ENCODE measurements at regions not wholly inside any gene's neighbourhood (a gene's known extent, or its start where the extent isn't known, plus 50 kb on each side); places are given as distances from the start of the nearest gene placed in this dataset.
A peak's percentile ranks its signal among the peaks of the same experiment; 100 is the strongest.

DNA sequence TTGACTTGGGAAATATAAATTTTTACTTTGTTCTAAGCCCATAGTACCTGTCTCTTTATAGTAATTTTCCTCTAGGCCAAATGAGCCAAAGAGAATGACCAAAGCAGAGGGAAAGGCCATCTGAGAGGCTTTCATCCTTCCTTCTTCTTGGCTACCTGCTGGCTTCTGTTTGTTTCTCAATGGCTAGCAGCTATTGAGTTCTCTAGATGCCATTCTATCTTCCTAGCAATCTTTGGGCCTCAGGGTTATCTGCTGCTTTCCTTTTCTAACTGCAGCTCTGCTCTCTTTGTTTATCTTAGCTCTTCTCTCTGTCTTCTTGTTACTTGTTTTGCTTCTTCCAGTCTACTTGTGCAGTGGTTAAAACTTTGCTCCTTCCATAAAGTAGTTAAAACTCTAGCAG lies 601.1 kb upstream of the NRXN1 start:
- Histone ChIP-seq H3K9me3 (replicated peaks; ENCODE audit: control insufficient read depth, low read depth, low read length) (no peaks in the 10 kb centered on the region), H3K4me3 (ENCODE audit: low read length) (no peak overlapping the region), H3K27me3 (ENCODE audit: control insufficient read depth, insufficient read depth, low read length) (no peaks in the 10 kb centered on the region), H3K36me3 (ENCODE audit: control insufficient read depth, insufficient read depth, low read length) (no peaks in the 10 kb centered on the region), H3K27ac (ENCODE audit: low read length) (no peak overlapping the region), H3K4me1 (ENCODE audit: control insufficient read depth, insufficient read depth, low read length) (no peaks in the 10 kb centered on the region)
- no peak for DNase-seq

DNA sequence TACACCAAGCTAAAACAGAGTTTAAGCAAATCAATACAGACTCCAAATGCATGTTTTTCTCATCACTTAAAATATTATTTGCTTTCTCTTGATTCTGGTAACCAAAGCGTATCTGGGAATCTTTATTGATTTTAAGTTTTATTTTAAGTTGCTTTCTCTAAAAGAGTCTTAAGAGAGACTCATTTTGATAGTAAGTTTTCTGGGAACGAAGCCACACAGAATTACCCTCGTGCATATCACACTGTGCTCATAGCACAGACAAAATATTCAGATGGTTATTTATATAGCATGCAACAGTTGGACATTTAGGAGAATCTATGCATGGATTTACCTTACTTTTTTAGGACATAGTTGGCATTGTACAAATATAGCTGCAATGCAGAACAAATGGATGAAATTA lies 597.5 kb upstream of the NRXN1 start:
- H3K4me3 ChIP-seq (ENCODE audit: low read length), result no peak overlapping the region
- no CpG with 5 or more reads among the region's 3 CpGs for WGBS (ENCODE audit: insufficient coverage)
- no peaks in the 10 kb centered on the region for H3K9me3 ChIP-seq (replicated peaks; ENCODE audit: control insufficient read depth, low read depth, low read length)
- peak; percentile 89 for DNase-seq
- peak overlapping the region; percentile 29 for H3K27ac ChIP-seq (ENCODE audit: low read length)
- H3K4me1 ChIP-seq (ENCODE audit: control insufficient read depth, insufficient read depth, low read length), result no peaks in the 10 kb centered on the region
- no peaks in the 10 kb centered on the region for H3K36me3 ChIP-seq (ENCODE audit: control insufficient read depth, insufficient read depth, low read length)
- H3K27me3 ChIP-seq (ENCODE audit: control insufficient read depth, insufficient read depth, low read length), result no peaks in the 10 kb centered on the region

DNA sequence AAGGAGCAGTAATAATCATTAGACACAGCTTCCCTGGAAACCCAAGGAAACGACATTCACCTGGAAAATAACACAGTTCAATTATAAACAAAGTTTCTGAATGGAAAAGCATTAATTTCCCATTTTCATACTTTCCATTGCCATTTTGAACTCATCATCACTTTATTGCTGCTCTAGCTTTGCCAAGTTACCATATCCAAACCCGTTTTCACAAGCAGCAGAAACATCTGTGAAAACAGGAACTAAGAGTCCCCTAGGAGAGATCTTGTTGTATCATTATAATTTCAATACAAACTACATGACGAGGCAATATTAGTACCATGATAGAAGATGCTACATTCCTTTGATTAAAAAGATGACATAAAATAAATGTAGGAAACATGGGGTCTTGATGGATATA lies 597.0 kb upstream of the NRXN1 start:
- no peaks in the 10 kb centered on the region for H3K27me3 ChIP-seq (ENCODE audit: control insufficient read depth, insufficient read depth, low read length)
- WGBS (ENCODE audit: insufficient coverage), result no CpG with 5 or more reads among the region's 3 CpGs

DNA sequence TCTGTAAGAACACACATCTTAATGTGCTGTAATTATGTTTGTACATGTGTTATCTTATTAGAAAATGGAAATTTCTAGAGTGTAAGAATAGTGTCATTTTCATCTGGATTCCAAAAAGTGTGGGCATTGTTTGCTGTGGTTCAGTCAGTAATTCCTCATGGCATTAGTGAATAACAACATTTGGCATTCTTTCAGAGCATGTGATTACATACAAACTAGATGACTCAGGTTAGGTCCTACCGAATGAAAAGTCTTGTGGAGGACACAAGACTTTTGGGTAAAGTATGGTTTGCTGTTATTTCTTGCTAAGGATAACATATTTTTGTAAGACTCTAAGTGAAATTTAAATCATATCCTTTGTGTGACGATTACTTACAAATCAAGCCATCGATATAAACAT lies 593.1 kb upstream of the NRXN1 start:
- no peaks in the 10 kb centered on the region for H3K36me3 ChIP-seq (ENCODE audit: control insufficient read depth, insufficient read depth, low read length)
- H3K4me3 ChIP-seq (ENCODE audit: low read length), result no peak overlapping the region
- WGBS (ENCODE audit: insufficient coverage), result no CpG with 5 or more reads among the region's 3 CpGs
- DNase-seq, result no peak
- no peaks in the 10 kb centered on the region for H3K9me3 ChIP-seq (replicated peaks; ENCODE audit: control insufficient read depth, low read depth, low read length)
- no peaks in the 10 kb centered on the region for H3K4me1 ChIP-seq (ENCODE audit: control insufficient read depth, insufficient read depth, low read length)
- no peak overlapping the region for H3K27ac ChIP-seq (ENCODE audit: low read length)
- H3K27me3 ChIP-seq (ENCODE audit: control insufficient read depth, insufficient read depth, low read length), result no peaks in the 10 kb centered on the region

More for the DNA sequence above, 597.0 kb upstream of the NRXN1 start:
- Histone ChIP-seq H3K27ac (ENCODE audit: low read length) (peak overlapping the region; percentile 68), H3K36me3 (ENCODE audit: control insufficient read depth, insufficient read depth, low read length) (no peaks in the 10 kb centered on the region), H3K4me1 (ENCODE audit: control insufficient read depth, insufficient read depth, low read length) (no peaks in the 10 kb centered on the region), H3K9me3 (replicated peaks; ENCODE audit: control insufficient read depth, low read depth, low read length) (no peaks in the 10 kb centered on the region), H3K4me3 (ENCODE audit: low read length) (no peak overlapping the region)
- DNase-seq, result peak; percentile 96

DNA sequence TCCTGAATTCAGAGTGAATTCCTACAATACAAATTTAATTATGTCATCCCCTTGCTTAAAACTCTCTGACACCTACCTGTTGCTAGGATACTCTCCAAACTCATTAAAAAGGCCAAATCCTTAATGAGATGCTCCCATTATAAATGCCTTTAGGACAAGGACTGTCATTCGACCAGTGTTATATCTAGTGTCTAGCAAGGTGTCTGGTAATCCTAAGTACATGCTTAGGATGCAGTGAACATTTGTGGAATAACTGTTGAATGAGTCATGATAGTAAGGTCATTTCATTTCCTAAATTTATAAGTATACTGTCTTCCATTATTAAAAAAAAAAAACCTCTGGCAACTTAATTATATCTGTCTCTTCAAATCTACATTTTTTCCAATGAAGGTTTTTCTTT lies 588.9 kb upstream of the NRXN1 start:
- H3K9me3 ChIP-seq (replicated peaks; ENCODE audit: control insufficient read depth, low read depth, low read length), result peaks cover 5% of the 10 kb centered on the region
- H3K4me1 ChIP-seq (ENCODE audit: control insufficient read depth, insufficient read depth, low read length), result no peaks in the 10 kb centered on the region
- WGBS (ENCODE audit: insufficient coverage), result no CpG with 5 or more reads among the region's 1 CpG
- DNase-seq, result no peak
- no peaks in the 10 kb centered on the region for H3K27me3 ChIP-seq (ENCODE audit: control insufficient read depth, insufficient read depth, low read length)
- no peaks in the 10 kb centered on the region for H3K36me3 ChIP-seq (ENCODE audit: control insufficient read depth, insufficient read depth, low read length)
- no peak overlapping the region for H3K4me3 ChIP-seq (ENCODE audit: low read length)
- H3K27ac ChIP-seq (ENCODE audit: low read length), result no peak overlapping the region

DNA sequence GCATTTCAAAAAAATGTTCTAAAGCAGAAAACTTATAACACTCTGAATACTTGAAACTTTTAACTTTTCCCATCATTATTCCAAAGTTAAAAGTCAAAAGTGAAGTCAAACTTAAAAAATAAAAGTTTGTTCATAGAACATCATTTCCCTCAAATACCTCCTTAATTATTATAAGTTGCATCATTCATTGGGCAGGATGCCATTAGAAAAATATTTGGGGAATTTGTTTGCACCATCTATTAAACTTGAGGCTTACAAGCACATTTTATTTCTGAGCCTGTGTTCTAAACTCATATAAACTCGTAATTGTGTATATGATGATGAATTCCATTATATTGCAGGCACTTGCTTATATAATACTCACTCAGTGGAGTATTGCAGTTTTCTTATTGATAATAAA lies 588.0 kb upstream of the NRXN1 start:
- H3K9me3 ChIP-seq (replicated peaks; ENCODE audit: control insufficient read depth, low read depth, low read length), result peaks cover 9% of the 10 kb centered on the region
- H3K36me3 ChIP-seq (ENCODE audit: control insufficient read depth, insufficient read depth, low read length), result no peaks in the 10 kb centered on the region
- no peak overlapping the region for H3K27ac ChIP-seq (ENCODE audit: low read length)
- no peak overlapping the region for H3K4me3 ChIP-seq (ENCODE audit: low read length)
- no peaks in the 10 kb centered on the region for H3K27me3 ChIP-seq (ENCODE audit: control insufficient read depth, insufficient read depth, low read length)
- WGBS (ENCODE audit: insufficient coverage), result no CpG with 5 or more reads among the region's 1 CpG
- no peaks in the 10 kb centered on the region for H3K4me1 ChIP-seq (ENCODE audit: control insufficient read depth, insufficient read depth, low read length)
- DNase-seq, result no peak

DNA sequence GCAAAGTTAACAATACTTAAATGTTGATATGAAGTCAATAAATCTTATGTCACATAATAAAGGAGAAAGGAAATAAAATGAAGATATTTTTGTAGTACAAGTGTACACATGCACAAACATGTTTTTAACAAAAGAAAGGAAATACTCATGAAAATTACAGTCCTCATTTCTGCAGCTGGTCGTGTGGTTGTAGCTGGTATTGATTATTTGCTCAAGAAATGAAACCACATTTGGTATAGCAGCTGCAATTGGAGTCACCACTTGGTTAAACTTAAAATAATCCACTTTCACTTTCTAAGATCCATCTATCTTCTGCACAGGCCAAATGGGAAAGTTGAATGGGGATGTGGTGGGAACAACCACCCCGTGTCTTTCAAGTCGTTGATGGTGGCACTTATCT lies 580.5 kb upstream of the NRXN1 start:
- H3K4me3 ChIP-seq (ENCODE audit: low read length), result no peak overlapping the region
- H3K4me1 ChIP-seq (ENCODE audit: control insufficient read depth, insufficient read depth, low read length), result no peaks in the 10 kb centered on the region
- H3K9me3 ChIP-seq (replicated peaks; ENCODE audit: control insufficient read depth, low read depth, low read length), result peaks cover 28% of the 10 kb centered on the region
- no peak overlapping the region for H3K27ac ChIP-seq (ENCODE audit: low read length)
- H3K27me3 ChIP-seq (ENCODE audit: control insufficient read depth, insufficient read depth, low read length), result no peaks in the 10 kb centered on the region
- no peaks in the 10 kb centered on the region for H3K36me3 ChIP-seq (ENCODE audit: control insufficient read depth, insufficient read depth, low read length)
- DNase-seq, result no peak
- WGBS (ENCODE audit: insufficient coverage), result no CpG with 5 or more reads among the region's 3 CpGs

DNA sequence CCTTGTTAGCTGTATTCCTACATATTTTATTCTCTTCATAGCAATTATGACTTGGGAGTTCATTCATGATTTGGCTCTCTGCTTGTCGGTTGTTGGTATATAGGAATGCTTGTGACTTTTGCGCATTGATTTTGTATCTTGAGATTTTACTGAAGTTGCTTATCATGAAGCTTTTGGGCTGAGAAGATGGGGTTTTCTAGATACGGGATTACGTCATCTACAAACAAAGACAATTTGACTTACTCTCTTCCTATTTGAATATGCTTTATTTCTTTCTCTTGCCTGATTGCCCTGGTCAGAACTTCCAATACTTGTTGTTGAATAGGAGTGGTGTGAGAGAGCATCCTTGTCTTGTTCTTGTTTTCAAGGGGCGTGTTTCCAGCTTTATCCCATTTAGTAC lies 569.8 kb upstream of the NRXN1 start:
- no CpG with 5 or more reads among the region's 5 CpGs for WGBS (ENCODE audit: insufficient coverage)
- no peak for DNase-seq
- Histone ChIP-seq H3K27ac (ENCODE audit: low read length) (no peak overlapping the region), H3K4me3 (ENCODE audit: low read length) (no peak overlapping the region), H3K36me3 (ENCODE audit: control insufficient read depth, insufficient read depth, low read length) (no peaks in the 10 kb centered on the region), H3K4me1 (ENCODE audit: control insufficient read depth, insufficient read depth, low read length) (no peaks in the 10 kb centered on the region), H3K9me3 (replicated peaks; ENCODE audit: control insufficient read depth, low read depth, low read length) (peaks cover 7% of the 10 kb centered on the region), H3K27me3 (ENCODE audit: control insufficient read depth, insufficient read depth, low read length) (no peaks in the 10 kb centered on the region)

DNA sequence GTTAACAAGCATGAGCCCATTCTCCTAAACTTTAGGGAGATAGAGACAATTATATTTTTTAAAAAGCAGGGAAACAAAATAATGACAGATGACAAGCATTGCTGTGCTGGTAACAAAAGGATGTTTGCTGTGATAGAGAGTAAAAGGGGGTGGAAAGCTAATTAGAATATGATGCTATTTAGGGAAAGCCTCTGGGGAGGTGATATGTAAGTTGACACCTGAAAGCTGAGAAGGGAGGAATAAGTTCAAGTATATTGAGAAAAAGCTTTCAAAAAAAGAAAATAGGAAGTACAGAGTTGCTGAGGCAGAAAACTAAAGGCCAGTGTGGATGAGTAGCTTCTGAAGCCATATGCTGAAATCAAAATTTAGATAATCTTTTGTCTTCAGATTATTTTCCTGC lies 565.2 kb upstream of the NRXN1 start:
- H3K9me3 ChIP-seq (replicated peaks; ENCODE audit: control insufficient read depth, low read depth, low read length), result peaks cover 4% of the 10 kb centered on the region
- no peak overlapping the region for H3K4me3 ChIP-seq (ENCODE audit: low read length)
- H3K4me1 ChIP-seq (ENCODE audit: control insufficient read depth, insufficient read depth, low read length), result no peaks in the 10 kb centered on the region
- H3K36me3 ChIP-seq (ENCODE audit: control insufficient read depth, insufficient read depth, low read length), result no peaks in the 10 kb centered on the region
- no peaks in the 10 kb centered on the region for H3K27me3 ChIP-seq (ENCODE audit: control insufficient read depth, insufficient read depth, low read length)
- no peak overlapping the region for H3K27ac ChIP-seq (ENCODE audit: low read length)
- DNase-seq, result peak; percentile 39

DNA sequence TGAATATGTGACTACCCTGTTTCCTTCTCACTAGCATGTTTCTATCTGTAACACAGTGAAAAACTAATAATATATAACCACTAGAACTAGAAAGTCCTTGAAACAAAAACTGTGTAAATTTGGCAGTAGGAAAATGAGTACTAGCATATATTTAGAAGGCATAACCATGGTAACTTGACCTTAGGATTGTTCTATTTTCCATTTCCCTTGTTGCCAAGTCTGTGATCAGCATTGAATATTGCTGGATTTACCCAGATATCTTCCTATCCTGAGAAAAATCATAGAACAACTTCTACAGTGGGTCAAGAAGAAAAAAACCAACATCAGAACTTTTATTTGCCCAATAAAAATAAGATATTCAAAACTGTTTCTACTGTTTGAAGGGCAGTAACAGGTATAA lies 563.9 kb upstream of the NRXN1 start:
- peaks cover under 1% of the 10 kb centered on the region for H3K9me3 ChIP-seq (replicated peaks; ENCODE audit: control insufficient read depth, low read depth, low read length)
- H3K4me3 ChIP-seq (ENCODE audit: low read length), result no peak overlapping the region
- DNase-seq, result peak; percentile 64

DNA sequence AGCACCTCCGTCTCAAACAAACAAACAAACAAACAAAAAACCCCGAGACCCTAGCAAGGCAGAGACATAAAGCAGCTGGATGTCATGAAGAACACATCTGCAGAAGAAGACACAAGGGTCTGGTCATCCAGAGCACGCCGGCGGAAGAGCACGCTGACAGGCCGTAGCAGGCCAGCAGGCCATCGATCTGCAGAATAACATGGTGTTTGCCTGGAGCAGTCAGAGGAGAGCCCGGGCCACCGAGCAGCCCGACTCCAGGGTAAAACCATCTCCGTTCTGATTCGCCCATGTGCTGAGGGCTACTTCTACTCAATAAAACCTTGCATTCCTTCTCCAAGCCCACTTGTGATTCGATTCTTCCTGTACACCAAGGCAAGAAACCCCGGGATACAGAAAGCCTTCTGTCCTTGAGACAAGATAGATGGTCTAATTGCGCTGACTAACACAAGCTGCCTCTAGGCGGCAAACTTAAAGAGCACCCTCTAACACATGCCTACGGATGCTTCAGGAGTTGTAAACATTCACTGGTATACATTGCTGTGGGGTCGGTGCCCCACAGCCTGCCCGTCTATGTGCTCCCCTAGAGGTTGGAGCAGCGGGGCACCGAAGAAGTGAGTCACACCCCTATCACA lies 549.8 kb upstream of the NRXN1 start:
- no peak overlapping the region for H3K27ac ChIP-seq (ENCODE audit: low read length)
- no peak overlapping the region for H3K4me3 ChIP-seq (ENCODE audit: low read length)
- no peaks in the 10 kb centered on the region for H3K36me3 ChIP-seq (ENCODE audit: control insufficient read depth, insufficient read depth, low read length)
- H3K27me3 ChIP-seq (ENCODE audit: control insufficient read depth, insufficient read depth, low read length), result no peaks in the 10 kb centered on the region
- no peak for DNase-seq
- WGBS (ENCODE audit: insufficient coverage), result 94% methylated on average over 14 of the region's 22 CpGs
- no peaks in the 10 kb centered on the region for H3K4me1 ChIP-seq (ENCODE audit: control insufficient read depth, insufficient read depth, low read length)
- H3K9me3 ChIP-seq (replicated peaks; ENCODE audit: control insufficient read depth, low read depth, low read length), result no peaks in the 10 kb centered on the region

More for the DNA sequence above, 563.9 kb upstream of the NRXN1 start:
- H3K27me3 ChIP-seq (ENCODE audit: control insufficient read depth, insufficient read depth, low read length), result no peaks in the 10 kb centered on the region
- no peak overlapping the region for H3K27ac ChIP-seq (ENCODE audit: low read length)
- H3K4me1 ChIP-seq (ENCODE audit: control insufficient read depth, insufficient read depth, low read length), result no peaks in the 10 kb centered on the region
- no peaks in the 10 kb centered on the region for H3K36me3 ChIP-seq (ENCODE audit: control insufficient read depth, insufficient read depth, low read length)

All from muscle of leg (tissue), 3 donors.